ENCODE measurements at regions not wholly inside any gene's neighbourhood (a gene's known extent, or its start where the extent isn't known, plus 50 kb on each side); places are given as distances from the start of the nearest gene placed in this dataset.

DNA sequence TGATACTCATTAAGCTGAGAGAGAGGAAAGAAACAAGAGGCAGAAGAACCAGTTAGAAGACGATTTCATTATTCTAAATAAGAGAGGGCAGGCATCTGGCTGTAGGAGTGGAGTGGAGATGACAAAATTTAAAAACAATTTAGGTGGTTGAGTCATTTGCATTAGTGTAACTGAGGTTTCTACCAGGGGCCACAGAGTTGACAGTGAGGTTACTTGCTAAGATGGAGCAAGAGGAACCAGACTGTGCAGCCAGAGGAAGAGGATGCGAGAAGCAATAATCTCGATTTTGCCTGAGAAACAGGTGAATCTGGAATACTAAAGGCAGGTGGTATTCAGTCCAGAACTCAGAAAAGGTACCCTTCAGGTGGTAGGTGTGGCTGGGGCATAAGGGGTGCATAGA, 491.9 kb downstream of the MID1IP1 start:
- TF ChIP-seq EZH2 (IDR thresholded peaks at IDR 0.05; ENCODE audit: insufficient read depth, poor library complexity, severe bottlenecking) = no peak
- no peak for TF ChIP-seq EZH2phosphoT487 (IDR thresholded peaks at IDR 0.05; ENCODE audit: insufficient read depth, low read depth)
